MCF 10A (cell line): ENCODE measurements at regions not wholly inside any gene's neighbourhood (a gene's known extent, or its start where the extent isn't known, plus 50 kb on each side); places are given as distances from the start of the nearest gene placed in this dataset.

ENCODE experiments used
- BruUV-seq: library from RNA; stranded (reverse); fragments of 400-500 nt; replicated peaks from 2 replicates; lab custom pipeline; 2021; lab: Mats Ljungman, UMichigan
- CTCF ChIA-PET: fragments of 300-600 bp; sonication (Branson Sonifier 250); formaldehyde crosslinking; extraction: SDS; loops from one replicate; lab custom pipeline; 2021; ENCODE audit warnings: antibody characterized with exemption, inconsistent platforms; lab: Yijun Ruan, JAX
- POLR2A ChIA-PET: fragments of 300-600, 350-650 bp; sonication (Branson Sonifier 250); formaldehyde crosslinking; extraction: SDS; loops from one replicate; lab custom pipeline; 2020; ENCODE audit warnings: antibody characterized with exemption, inconsistent platforms; lab: Yijun Ruan, JAX
- DNase-seq: peaks from one replicate; pipeline ENCODE4 v3.0.0-alpha.2; 2018; ENCODE audit not compliant: unreplicated experiment
- H3K27ac Mint-ChIP-seq: one replicate; pipeline ENCODE4 v1.8.0; 2022; ENCODE audit warnings: mild to moderate bottlenecking, low read depth, mixed read lengths; ENCODE audit not compliant: unreplicated experiment
- H3K27me3 Mint-ChIP-seq: one replicate; pipeline ENCODE4 v1.8.0; 2022; ENCODE audit warnings: mixed read lengths; ENCODE audit not compliant: insufficient read depth, unreplicated experiment
- H3K36me3 Mint-ChIP-seq: one replicate; pipeline ENCODE4 v1.8.0; 2022; ENCODE audit warnings: mild to moderate bottlenecking, moderate library complexity, mixed read lengths; ENCODE audit not compliant: insufficient read depth, unreplicated experiment
- H3K4me1 Mint-ChIP-seq: one replicate; pipeline ENCODE4 v1.8.0; 2022; ENCODE audit warnings: mixed read lengths; ENCODE audit not compliant: insufficient read depth, unreplicated experiment
- H3K4me3 Mint-ChIP-seq: one replicate; pipeline ENCODE4 v1.8.0; 2022; ENCODE audit warnings: mild to moderate bottlenecking, moderate library complexity, mixed read lengths; ENCODE audit not compliant: unreplicated experiment
- H3K9me3 Mint-ChIP-seq: one replicate; pipeline ENCODE4 v1.8.0; 2022; ENCODE audit warnings: mixed read lengths; ENCODE audit not compliant: unreplicated experiment
- intact Hi-C: fragments of 100-400 bp; cut with micrococcal nuclease; formaldehyde crosslinking; loops from 2 replicates; pipeline ENCODE4 v1.14.1; 2022
- TF ChIP-seq, protein P1 (sequence below): fragments of 200-600 bp; IDR thresholded peaks from one replicate; pipeline ENCODE4 v1.8.0; 2022; ENCODE audit warnings: antibody characterized with exemption, mild to moderate bottlenecking; ENCODE audit not compliant: unreplicated experiment

DNA sequence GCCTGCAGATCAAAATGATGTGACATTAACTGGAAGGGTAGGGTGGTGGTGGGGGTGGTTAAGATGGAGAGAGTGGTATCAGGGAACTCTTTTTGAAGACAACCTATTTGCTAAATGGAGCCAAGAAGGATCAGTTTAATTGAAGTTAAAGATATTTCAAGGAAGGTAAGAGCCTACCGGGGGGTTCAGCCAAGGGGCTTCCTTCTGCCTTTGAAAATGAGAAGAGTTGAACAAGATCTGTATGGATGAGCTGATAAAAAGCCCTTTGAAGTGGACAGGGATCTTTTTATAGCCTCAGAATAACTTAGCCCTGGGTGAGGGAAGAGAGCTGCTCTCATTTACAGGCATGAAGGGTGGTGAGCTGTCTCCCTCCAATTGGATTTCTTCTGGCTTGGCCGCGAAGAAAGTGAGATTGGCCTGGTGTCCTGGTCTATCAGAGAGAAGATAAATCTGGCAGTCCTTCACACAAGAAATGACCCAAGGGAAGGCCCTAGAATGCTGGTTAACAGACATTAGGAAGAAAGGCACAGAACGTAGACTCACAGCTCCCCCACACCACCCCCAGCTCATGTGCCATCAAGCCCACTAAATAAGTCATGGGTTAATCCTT, 439.8 kb downstream of the TNS1 start:
- no peaks in the 10 kb centered on the region for H3K36me3 Mint-ChIP-seq
- peaks cover 17% of the 10 kb centered on the region for H3K27me3 Mint-ChIP-seq
- no peak for DNase-seq
- CTCF ChIA-PET, result interaction anchor here (0.6 kb wide), 3 partner anchors 44 to 881 kb away, joined by 3 read pairs; no protein-coding TSS in a partner anchor
- POLR2A ChIA-PET, result interaction anchor here (0.7 kb wide), 1 partner anchor 148 kb away, joined by 3 read pairs; no protein-coding TSS in a partner anchor
- H3K27ac Mint-ChIP-seq, result no peak overlapping the region
- intact Hi-C loops, result no loop called here
- no TSS peak for BruUV-seq
- TF ChIP-seq, protein P1, sequence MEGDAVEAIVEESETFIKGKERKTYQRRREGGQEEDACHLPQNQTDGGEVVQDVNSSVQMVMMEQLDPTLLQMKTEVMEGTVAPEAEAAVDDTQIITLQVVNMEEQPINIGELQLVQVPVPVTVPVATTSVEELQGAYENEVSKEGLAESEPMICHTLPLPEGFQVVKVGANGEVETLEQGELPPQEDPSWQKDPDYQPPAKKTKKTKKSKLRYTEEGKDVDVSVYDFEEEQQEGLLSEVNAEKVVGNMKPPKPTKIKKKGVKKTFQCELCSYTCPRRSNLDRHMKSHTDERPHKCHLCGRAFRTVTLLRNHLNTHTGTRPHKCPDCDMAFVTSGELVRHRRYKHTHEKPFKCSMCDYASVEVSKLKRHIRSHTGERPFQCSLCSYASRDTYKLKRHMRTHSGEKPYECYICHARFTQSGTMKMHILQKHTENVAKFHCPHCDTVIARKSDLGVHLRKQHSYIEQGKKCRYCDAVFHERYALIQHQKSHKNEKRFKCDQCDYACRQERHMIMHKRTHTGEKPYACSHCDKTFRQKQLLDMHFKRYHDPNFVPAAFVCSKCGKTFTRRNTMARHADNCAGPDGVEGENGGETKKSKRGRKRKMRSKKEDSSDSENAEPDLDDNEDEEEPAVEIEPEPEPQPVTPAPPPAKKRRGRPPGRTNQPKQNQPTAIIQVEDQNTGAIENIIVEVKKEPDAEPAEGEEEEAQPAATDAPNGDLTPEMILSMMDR, result no peak
- no peak overlapping the region for H3K4me3 Mint-ChIP-seq
- H3K4me1 Mint-ChIP-seq, result no peaks in the 10 kb centered on the region
- H3K9me3 Mint-ChIP-seq, result peaks cover 14% of the 10 kb centered on the region

DNA sequence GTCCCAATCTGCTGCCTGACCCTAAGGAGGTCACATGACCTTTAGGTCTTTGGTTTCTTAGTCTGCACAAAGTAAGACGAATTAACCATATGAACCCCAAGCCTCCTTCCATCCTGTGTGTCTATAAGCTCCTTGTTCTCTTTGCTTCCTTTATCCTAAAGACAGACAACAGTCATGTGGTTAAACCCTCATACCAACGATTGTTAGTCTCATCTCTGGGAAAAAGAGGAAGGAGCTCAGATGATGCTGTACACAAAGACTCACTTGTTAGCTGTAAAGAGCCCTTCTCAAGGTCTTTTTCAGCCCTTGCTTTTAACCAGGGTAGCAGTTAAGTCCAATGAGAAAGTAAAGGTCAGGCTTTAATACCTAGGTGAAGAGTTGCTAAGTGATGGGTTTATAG, 443.7 kb downstream of the TNS1 start:
- Mint-ChIP-seq H3K27ac (no peak overlapping the region), H3K9me3 (peaks cover 14% of the 10 kb centered on the region), H3K4me1 (no peaks in the 10 kb centered on the region), H3K36me3 (no peaks in the 10 kb centered on the region), H3K4me3 (no peak overlapping the region), H3K27me3 (peaks cover 13% of the 10 kb centered on the region)
- intact Hi-C loops, result no loop called here
- no peak for DNase-seq
- TF ChIP-seq, protein P1, result no peak
- ChIA-PET CTCF (interaction anchor here (1.0 kb wide), 1 partner anchor 877 kb away, joined by 3 read pairs; no protein-coding TSS in a partner anchor), POLR2A (no interaction called here)
- BruUV-seq, result no TSS peak

DNA sequence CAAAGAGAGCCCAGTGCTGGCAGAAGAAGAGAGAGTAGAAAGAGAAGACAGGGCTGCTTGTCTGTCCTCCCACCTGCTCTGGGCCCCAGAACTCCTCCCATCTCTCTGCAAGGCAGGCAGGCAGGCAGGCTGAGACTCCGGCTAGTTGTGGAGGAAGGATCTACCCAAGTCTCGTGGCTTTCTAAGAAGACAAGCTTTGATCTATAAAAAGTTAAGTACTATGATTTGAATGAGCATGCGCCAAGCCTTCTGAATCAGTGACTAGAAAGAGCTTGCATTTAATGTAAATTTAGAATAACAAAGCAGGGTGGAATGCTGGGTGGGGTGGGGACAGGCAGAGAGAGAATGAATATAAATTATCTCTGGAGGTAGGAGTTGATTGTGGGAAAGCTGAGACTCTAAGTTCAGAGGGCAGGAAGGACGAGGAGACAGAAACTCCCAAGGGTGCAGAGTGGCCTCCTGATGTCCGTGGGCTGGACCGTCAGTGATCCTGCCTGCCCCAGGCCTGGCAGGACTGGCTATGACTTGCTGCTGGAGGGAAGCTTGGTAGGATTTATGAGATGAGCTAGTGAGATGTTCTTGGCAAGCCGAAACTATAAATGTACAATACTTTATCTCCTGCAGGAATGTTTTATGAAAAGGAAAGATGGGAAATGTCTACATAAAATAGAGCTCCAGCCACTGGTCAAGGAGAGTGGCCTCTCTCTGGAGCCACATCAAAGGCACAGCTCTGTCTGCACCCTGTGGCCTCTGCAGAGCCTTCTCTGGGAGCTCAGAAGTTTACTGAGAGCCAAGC, 447.5 kb downstream of the TNS1 start:
- Mint-ChIP-seq H3K27me3 (peaks cover 13% of the 10 kb centered on the region), H3K4me1 (no peaks in the 10 kb centered on the region), H3K27ac (no peak overlapping the region), H3K4me3 (no peak overlapping the region), H3K9me3 (peaks cover 6% of the 10 kb centered on the region), H3K36me3 (no peaks in the 10 kb centered on the region)
- intact Hi-C loops, result no loop called here
- TF ChIP-seq, protein P1, result no peak
- CTCF ChIA-PET, result interaction anchor here (0.6 to 1.2 kb wide), 2 partner anchors 44 to 858 kb away, joined by 4 to 5 read pairs; no protein-coding TSS in a partner anchor
- no peak for DNase-seq
- POLR2A ChIA-PET, result no interaction called here
- no TSS peak for BruUV-seq

DNA sequence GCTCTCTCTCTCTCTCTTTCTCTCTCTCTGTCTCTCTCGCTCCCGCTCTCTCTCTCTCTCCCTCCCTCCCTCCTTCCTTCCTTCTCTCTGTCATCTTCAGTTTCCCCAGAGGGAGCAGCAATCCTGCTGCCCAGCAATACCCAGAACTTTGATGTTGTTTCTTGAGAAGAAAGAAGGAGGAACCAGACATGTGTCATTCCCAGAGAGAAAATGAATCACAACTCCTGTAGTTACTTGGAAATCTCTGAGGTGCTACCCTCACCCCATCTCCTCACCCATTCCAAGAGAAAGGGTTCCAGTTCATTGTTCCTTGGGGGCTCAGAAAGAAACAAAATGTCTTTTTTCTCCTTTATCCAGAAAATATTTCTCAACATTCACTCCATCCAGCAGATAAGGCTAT, 449.1 kb downstream of the TNS1 start:
- Mint-ChIP-seq H3K4me1 (no peaks in the 10 kb centered on the region), H3K27ac (no peak overlapping the region), H3K4me3 (no peak overlapping the region), H3K9me3 (no peaks in the 10 kb centered on the region), H3K36me3 (no peaks in the 10 kb centered on the region), H3K27me3 (peaks cover 10% of the 10 kb centered on the region)
- intact Hi-C loops, result no loop called here
- POLR2A ChIA-PET, result no interaction called here
- TF ChIP-seq, protein P1, result no peak
- BruUV-seq, result no TSS peak
- CTCF ChIA-PET, result interaction anchor here (1.0 kb wide), 1 partner anchor 232 kb away, joined by 3 read pairs; no protein-coding TSS in a partner anchor
- DNase-seq, result no peak
